NCI-H2029 (cell line): ENCODE measurements at regions not wholly inside any gene's neighbourhood (a gene's known extent, or its start where the extent isn't known, plus 50 kb on each side); places are given as distances from the start of the nearest gene placed in this dataset.
A peak's percentile ranks its signal among the peaks of the same experiment; 100 is the strongest.

Experiments
- DNase-seq: peaks from one replicate; lab custom pipeline; 2025; lab: John Stamatoyannopoulos, UW

DNA sequence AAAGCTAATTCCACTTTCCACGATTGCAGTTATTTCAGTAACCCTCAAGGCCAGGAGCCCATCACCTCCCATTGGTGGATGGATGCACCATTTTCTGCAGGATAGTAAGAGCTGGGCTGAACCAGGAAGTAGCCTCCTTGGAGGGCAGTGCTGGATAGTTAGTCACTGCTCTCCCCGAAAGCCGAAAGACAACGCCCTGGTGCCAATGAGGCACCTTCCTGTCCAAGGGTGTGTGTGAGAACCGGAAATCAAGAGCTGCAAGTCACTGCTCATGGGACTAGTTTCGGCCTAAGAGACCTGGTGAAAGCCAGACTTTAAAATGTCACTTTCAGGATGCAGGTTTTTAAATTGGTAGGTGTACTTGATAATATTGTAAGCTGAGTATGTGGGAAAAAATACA, 203.8 kb upstream of the HS3ST1 start:
- peak; percentile 41 for DNase-seq

GRCh38 chr4:11632025-11632424, 203.3 kb upstream of the HS3ST1 start:
- DNase-seq = peak; percentile 94

DNA sequence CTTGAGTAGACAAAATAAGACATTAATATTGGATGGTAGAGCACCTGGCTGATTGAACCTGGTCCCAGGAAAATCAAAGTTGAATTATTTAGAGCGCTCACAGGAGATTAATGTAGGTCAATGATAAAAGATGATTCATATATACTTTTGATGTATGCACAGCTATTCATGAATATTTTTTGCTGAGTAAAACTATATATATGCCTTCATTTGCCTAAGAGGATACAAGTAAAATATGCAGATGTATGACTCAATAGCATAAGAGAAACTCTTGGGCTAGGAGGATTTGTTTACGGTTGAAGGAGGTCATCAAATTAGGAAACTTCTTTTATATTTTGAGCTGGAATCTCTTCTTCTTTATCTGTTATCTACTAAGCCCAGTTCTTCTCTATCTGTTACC, 202.7 kb upstream of the HS3ST1 start:
- no peak for DNase-seq

- no peak for DNase-seq
Observed at GRCh38 chr4:11628093-11628725, 199.5 kb upstream of the HS3ST1 start.

- no peak for DNase-seq
Observed at GRCh38 chr4:11626066-11626465, 197.4 kb upstream of the HS3ST1 start.

- DNase-seq = no peak
Observed at GRCh38 chr4:11625211-11625610, 196.5 kb upstream of the HS3ST1 start.

DNA sequence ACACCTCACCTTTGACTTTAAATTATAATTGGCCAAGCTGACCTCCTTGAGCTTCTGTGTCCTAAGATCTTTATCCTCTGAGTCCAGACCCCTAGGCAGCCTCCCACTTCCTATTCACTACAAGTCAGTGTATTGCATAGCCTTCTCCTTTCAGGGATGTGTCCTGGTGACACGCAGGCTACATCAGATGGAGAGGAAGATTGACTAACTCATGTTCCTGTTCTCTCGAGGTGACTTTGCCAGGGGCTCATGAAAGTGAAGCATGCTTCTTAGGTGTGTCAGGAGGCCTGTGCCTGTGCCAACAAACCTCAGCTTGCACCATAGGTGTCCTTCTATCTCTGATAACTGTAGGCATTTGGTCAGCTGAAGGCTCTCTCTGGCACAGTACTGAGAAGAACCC, 195.7 kb upstream of the HS3ST1 start:
- DNase-seq = no peak

GRCh38 chr4:11623726-11624037, 195.0 kb upstream of the HS3ST1 start:
- DNase-seq = no peak

DNA sequence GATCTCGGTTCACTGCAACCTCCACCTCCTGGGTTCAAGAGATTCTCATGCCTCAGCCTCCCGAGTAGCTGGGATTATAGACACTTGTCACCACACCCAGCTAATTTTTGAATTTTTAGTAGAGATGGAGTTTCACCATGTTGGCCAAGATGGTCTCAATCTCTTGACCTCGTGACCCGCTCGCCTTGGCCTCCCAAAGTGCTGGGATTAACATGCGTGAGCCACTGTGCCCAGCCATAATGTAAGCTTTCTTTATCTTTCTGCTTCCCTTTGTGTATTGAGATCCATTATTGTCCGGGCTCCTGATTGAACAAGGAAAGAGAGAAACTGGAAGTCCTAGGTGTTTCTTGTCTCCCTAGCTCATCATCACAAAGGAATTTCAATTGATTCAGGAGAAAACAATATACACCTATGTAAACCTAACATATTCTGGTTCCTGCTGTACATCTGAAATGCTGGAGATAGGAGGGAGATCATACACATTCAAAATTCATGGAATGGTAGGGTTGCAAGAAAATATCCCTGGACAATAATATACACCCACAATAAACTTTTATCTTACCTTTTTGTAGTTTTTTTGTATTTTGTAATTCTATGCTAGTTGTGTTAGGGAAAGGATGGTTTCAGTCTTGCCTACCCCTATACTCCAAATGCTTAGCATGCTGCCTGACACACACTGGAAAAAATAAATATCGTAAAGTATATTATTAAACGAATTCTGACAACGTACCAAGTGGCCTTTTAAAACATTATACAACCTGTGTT, 194.4 kb upstream of the HS3ST1 start:
- DNase-seq = no peak

DNA sequence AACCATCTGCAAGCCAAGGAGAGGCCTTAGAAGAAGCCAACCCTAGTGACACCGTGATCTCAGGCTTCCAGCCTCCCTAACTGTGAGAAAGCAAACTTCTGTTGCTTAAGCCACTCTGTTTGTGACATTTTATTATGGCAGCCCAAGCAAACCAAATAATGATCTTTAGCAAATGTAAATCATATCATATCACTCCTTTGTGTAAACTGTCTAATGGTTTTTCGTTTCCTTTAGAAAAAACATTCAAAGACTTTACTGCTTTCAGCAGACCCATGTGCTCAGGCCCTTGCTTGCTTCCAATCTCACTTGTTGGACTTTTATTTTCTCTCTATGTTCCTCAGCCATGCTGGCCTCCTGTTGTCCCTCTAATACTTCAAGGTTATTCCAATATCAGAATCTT, 192.2 kb upstream of the HS3ST1 start:
- no peak for DNase-seq

DNA sequence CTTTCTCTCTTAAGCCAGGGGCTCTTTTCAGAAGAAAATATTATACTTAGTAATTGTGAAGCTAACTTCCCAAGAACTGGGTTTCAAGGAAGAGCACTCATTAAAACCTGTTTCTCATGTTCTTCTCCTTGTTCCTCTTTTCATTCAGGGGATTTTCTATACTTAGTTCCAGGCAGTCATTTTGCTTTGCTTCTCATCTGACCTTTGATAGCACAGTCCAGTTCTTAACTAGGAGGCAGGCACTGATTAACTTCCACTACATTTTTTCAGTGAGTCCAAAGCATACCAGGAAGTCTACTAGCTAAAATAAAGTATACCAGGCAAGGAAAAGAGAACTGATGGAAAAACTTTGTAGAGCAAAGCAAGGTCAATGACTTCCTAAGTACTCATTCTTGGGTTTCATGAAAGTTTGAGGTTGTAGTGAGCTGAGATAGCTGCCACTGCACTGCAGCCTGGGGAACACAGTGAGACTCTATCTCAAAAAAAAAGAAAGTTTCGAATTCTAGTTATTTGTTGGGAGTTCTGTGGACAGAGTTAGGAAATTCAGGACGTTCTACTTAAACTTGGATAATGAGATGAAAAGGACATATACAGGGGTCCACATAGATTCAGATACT, 190.1 kb upstream of the HS3ST1 start:
- no peak for DNase-seq

DNA sequence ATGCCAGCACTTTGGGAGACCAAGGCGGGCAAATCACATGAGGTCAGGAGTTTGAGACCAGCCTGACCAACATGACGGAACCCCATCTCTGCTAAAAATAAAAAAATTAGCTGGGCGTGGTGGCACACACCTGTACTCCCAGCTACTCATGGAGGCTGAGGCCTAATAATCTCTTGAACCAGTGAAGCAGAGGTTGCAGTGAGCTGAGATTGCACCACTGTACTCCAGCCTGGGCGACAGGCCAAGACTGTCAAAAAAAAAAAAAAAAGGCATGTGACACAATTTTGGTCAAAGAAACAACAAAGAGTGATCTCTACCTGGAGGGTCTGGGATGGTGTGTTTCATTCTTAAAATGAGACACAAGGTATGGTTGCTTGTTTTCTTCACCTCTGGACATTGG, 188.2 kb upstream of the HS3ST1 start:
- no peak for DNase-seq

DNA sequence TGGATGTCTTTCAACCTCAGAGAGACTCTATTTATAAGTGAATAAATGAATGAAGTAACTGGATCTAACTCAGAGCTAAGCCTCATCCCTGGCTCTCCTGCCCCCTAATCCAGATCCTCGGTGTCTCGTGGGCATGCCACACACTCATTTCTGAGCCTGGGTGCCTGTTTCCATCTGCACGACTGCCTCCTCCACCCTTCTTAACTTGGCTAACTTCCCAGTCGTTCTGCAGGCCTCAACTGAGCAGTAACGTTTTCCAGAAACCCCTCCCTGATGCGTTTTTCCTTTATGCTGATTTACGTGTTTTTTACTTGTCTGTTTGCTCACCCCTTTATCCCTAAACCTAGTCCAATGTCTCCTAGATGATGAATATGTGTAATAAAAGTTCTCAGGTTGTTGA, 186.9 kb upstream of the HS3ST1 start:
- DNase-seq = no peak

- no peak for DNase-seq
Observed at GRCh38 chr4:11614426-11614825, 185.7 kb upstream of the HS3ST1 start.

DNA sequence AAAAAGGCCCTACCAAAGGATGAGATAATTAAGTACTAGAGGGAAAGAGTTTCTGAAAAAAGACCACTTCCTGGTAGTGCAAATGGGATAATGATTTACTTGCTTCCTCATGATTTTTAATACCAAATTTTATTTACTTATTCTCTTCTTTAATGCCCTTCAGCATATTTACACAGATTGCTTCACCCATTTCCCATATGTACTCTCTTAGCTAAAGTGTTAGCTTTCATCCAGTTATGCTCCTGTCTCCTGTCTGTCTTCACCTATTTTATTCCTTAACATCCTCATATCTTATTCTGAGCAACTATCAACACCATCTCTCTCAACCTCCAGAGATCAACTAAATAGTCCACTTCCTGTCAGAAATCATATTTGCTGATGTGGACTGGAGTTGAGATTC, 183.2 kb upstream of the HS3ST1 start:
- peak; percentile 63 for DNase-seq

GRCh38 chr4:11609751-11610150, 181.1 kb upstream of the HS3ST1 start:
- DNase-seq = no peak

GRCh38 chr4:11608992-11609391, 180.3 kb upstream of the HS3ST1 start:
- peak; percentile 33 for DNase-seq

- no peak for DNase-seq
Observed at GRCh38 chr4:11606078-11606477, 177.4 kb upstream of the HS3ST1 start.

DNA sequence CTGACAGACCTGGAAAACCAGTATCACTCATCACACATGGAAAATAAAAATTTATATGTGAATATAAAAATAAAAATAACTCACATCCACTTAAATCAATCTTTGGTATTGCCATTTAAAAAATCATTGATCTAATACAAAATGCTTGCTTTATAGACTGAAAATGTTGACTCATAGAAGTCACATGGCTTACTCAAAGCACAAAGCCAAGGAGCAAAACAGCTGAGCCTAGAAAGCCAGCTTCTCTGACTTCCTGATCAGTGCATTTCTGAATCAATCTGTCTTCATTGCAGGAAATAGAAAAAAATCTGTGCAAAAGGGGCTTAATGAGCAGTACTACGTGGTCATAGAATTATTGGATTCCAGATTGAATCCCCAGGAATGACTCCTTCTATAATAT, 176.9 kb upstream of the HS3ST1 start:
- DNase-seq = peak; percentile 28

DNA sequence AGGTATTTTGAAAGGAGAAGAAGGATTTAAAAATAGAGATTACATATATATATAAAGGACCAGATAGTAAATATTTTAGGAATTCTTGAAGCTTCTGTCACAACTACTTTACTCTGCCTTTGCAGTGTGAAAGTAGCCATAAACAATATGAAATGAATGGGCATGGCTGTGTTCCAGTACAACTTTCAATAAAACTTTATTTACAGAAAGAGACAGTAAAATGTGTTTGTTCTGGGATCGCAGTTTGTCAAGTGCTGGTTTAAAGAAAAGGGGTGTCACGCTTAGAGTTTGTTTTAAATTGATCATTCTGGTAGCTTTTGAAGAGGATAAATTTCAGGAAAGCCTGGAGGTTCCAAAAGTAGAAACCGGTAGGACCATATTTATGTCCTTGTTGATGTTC, 176.1 kb upstream of the HS3ST1 start:
- DNase-seq = no peak

DNA sequence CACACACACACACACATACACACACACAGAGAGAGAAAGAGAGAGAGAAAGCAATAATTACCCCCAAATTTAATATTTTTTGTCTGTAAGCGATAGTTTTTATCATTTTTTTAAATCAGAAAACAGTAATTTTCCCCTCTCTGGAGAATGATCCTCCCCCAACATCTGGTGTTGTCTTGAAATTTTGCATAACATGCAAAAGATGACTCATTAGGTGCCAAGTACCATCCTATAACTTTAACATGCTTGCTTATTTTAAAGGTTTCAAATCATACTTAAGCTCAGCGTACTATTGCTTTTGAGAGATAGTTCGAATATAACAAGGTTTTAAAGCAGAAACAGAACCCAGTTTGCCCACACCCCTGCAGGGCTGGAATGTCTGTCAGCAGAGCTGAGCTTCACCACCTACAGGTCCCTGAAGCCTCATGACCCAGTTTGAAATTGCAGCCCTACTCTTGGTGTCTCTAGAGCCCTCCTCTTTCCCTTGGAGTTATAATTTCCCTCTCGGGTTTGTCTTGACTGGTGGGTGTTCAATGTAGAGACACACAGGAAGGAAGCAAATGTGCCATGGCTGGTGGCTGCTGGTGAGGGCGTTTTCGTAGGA, 175.0 kb upstream of the HS3ST1 start:
- no peak for DNase-seq

- DNase-seq = no peak
Observed at GRCh38 chr4:11602606-11603340, 174.1 kb upstream of the HS3ST1 start.

GRCh38 chr4:11599064-11599463, 170.4 kb upstream of the HS3ST1 start:
- DNase-seq = no peak
